ENCODE measurements at regions not wholly inside any gene's neighbourhood (a gene's known extent, or its start where the extent isn't known, plus 50 kb on each side); places are given as distances from the start of the nearest gene placed in this dataset.

- peak; percentile 68 for TF ChIP-seq ASH2L (IDR thresholded peaks at IDR 0.05; ENCODE audit: insufficient read length, low read depth, low read length)
- no peak for TF ChIP-seq RNF2 (conservative IDR thresholded peaks at IDR 0.05; ENCODE audit: low read depth)
- peak; percentile 82 for TF ChIP-seq ZNF414 (CRISPR knock-in tag; IDR thresholded peaks at IDR 0.05)
- TF ChIP-seq ZMYM3 (CRISPR knock-in tag; IDR thresholded peaks at IDR 0.05) = peak; percentile 52; the same call in 1 of the 2 replicates
- peak; percentile 30; the same call in 1 of the 2 replicates for TF ChIP-seq ZNF362 (CRISPR knock-in tag; IDR thresholded peaks at IDR 0.05; ENCODE audit: borderline replicate concordance)
- TF ChIP-seq AKNA (CRISPR knock-in tag; IDR thresholded peaks at IDR 0.05; ENCODE audit: borderline replicate concordance) = no peak
- peak; percentile 81; the same call in 1 of the 2 replicates for TF ChIP-seq HOXA5 (CRISPR knock-in tag; IDR thresholded peaks at IDR 0.05)
- no peak; the same call in 1 of the 2 replicates for TF ChIP-seq ZNF543 (CRISPR knock-in tag; IDR thresholded peaks at IDR 0.05)
- TF ChIP-seq RFXANK (CRISPR knock-in tag; IDR thresholded peaks at IDR 0.05) = peak; percentile 70; the same call in 1 of the 2 replicates
- peak; percentile 93 for TF ChIP-seq ZGPAT (CRISPR knock-in tag; IDR thresholded peaks at IDR 0.05)
- no peak for TF ChIP-seq ZNF75D (CRISPR knock-in tag; IDR thresholded peaks at IDR 0.05; ENCODE audit: borderline replicate concordance)
- TF ChIP-seq ZFYVE20 (CRISPR knock-in tag; IDR thresholded peaks at IDR 0.05; ENCODE audit: borderline replicate concordance, low read depth) = no peak
- peak; percentile 97 for TF ChIP-seq GABPB1 (CRISPR knock-in tag; IDR thresholded peaks at IDR 0.05)
- TF ChIP-seq POGK (CRISPR knock-in tag; conservative IDR thresholded peaks at IDR 0.05) = peak; percentile 95
- peak; percentile 80 for TF ChIP-seq ZNF563 (CRISPR knock-in tag; IDR thresholded peaks at IDR 0.05)
- TF ChIP-seq TSC22D2 (CRISPR knock-in tag; IDR thresholded peaks at IDR 0.05; ENCODE audit: borderline replicate concordance) = peak; percentile 96; the same call in 1 of the 2 replicates
- no peak for TF ChIP-seq SUZ12 (IDR thresholded peaks at IDR 0.05; ENCODE audit: low read depth, low read length)
- no peak for TF ChIP-seq DDIT3 (CRISPR knock-in tag; IDR thresholded peaks at IDR 0.05)
Observed at GRCh38 chr20:1776681-1777475, 118.3 kb upstream of the SIRPA start (continued).

Data from HepG2 (cell line).